ENCODE measurements at regions not wholly inside any gene's neighbourhood (a gene's known extent, or its start where the extent isn't known, plus 50 kb on each side); places are given as distances from the start of the nearest gene placed in this dataset.
A peak's percentile ranks its signal among the peaks of the same experiment; 100 is the strongest.

GRCh38 chr10:31749981-31750840, 178.4 kb downstream of the ARHGAP12 start:
- Mint-ChIP-seq H3K27me3 (ENCODE audit: low read depth, unreplicated experiment) (peaks cover 5% of the 10 kb centered on the region), H3K4me3 (ENCODE audit: unreplicated experiment) (no peak overlapping the region), H3K36me3 (ENCODE audit: low read depth, unreplicated experiment) (no peaks in the 10 kb centered on the region), H3K4me1 (ENCODE audit: low read depth, unreplicated experiment) (peaks cover 6% of the 10 kb centered on the region), H3K9me3 (ENCODE audit: unreplicated experiment) (peaks cover 2% of the 10 kb centered on the region), H3K27ac (ENCODE audit: unreplicated experiment) (no peak overlapping the region)
- peak; percentile 37 for DNase-seq (ENCODE audit: low read depth)
- peak overlapping the region; percentile 25 for H3K27ac ChIP-seq (ENCODE audit: low read depth, low read length)
- no peaks in the 10 kb centered on the region for H4K20me1 ChIP-seq (ENCODE audit: insufficient read depth, low read length)
- peak overlapping the region; percentile 81 for H2AFZ ChIP-seq (ENCODE audit: low read depth, low read length)
- H3K27me3 ChIP-seq (ENCODE audit: insufficient read depth, low read length) = no peaks in the 10 kb centered on the region
- FAIRE-seq = no peak
- H3K4me1 ChIP-seq (ENCODE audit: insufficient read depth, low read length) = peaks cover 34% of the 10 kb centered on the region
- TF ChIP-seq EZH2 (IDR thresholded peaks at IDR 0.05; ENCODE audit: insufficient read depth, low read length) = no peak
- TF ChIP-seq CTCF (IDR thresholded peaks at IDR 0.05; ENCODE audit: insufficient read depth, low read depth, low read length) = no peak
- no peaks in the 10 kb centered on the region for H3K9me3 ChIP-seq (ENCODE audit: insufficient read depth, low read depth, low read length)
- H3K36me3 ChIP-seq (ENCODE audit: insufficient read depth, low read length) = no peaks in the 10 kb centered on the region
- H3K79me2 ChIP-seq (ENCODE audit: insufficient read depth, low read length) = no peaks in the 10 kb centered on the region
- peak overlapping the region; percentile 64 for H3K4me2 ChIP-seq (ENCODE audit: low read length)
- peak overlapping the region; percentile 44 for H3K9ac ChIP-seq (ENCODE audit: low read length)
- H3K4me3 ChIP-seq (ENCODE audit: insufficient read depth, low read depth, low read length) = no peak overlapping the region

GRCh38 chr10:31749301-31749700, 179.3 kb downstream of the ARHGAP12 start:
- Mint-ChIP-seq H3K36me3 (ENCODE audit: low read depth, unreplicated experiment) (no peaks in the 10 kb centered on the region), H3K27me3 (ENCODE audit: low read depth, unreplicated experiment) (peaks cover 5% of the 10 kb centered on the region), H3K9me3 (ENCODE audit: unreplicated experiment) (peaks cover 2% of the 10 kb centered on the region), H3K4me3 (ENCODE audit: unreplicated experiment) (no peak overlapping the region), H3K4me1 (ENCODE audit: low read depth, unreplicated experiment) (peaks cover 6% of the 10 kb centered on the region), H3K27ac (ENCODE audit: unreplicated experiment) (no peak overlapping the region)
- Histone ChIP-seq H4K20me1 (ENCODE audit: insufficient read depth, low read length) (no peaks in the 10 kb centered on the region), H3K36me3 (ENCODE audit: insufficient read depth, low read length) (no peaks in the 10 kb centered on the region), H3K79me2 (ENCODE audit: insufficient read depth, low read length) (no peaks in the 10 kb centered on the region), H3K4me1 (ENCODE audit: insufficient read depth, low read length) (peaks cover 26% of the 10 kb centered on the region), H3K27ac (ENCODE audit: low read depth, low read length) (peak overlapping the region; percentile 25), H3K4me3 (ENCODE audit: insufficient read depth, low read depth, low read length) (no peak overlapping the region), H3K9ac (ENCODE audit: low read length) (peak overlapping the region; percentile 44), H2AFZ (ENCODE audit: low read depth, low read length) (peak overlapping the region; percentile 81), H3K4me2 (ENCODE audit: low read length) (peak overlapping the region; percentile 64), H3K9me3 (ENCODE audit: insufficient read depth, low read depth, low read length) (no peaks in the 10 kb centered on the region), H3K27me3 (ENCODE audit: insufficient read depth, low read length) (no peaks in the 10 kb centered on the region)
- TF ChIP-seq CTCF (IDR thresholded peaks at IDR 0.05; ENCODE audit: insufficient read depth, low read depth, low read length) = no peak
- no peak for TF ChIP-seq EZH2 (IDR thresholded peaks at IDR 0.05; ENCODE audit: insufficient read depth, low read length)
- DNase-seq (ENCODE audit: low read depth) (peak; percentile 72), FAIRE-seq (no peak)

Measured in astrocyte (in vitro differentiated cells and primary cell).